T-cell (primary cell): ENCODE measurements at regions not wholly inside any gene's neighbourhood (a gene's known extent, or its start where the extent isn't known, plus 50 kb on each side); places are given as distances from the start of the nearest gene placed in this dataset.
"Not testable (repeated sequence)": the region's sequence is repeated elsewhere in the genome, so short reads cannot be mapped to it uniquely, and the experiment has no call there.

Source experiments
- ATAC-seq, 4 experiments: fragments of 200-7000 bp in 3 of 4; fragments of 150-1000 bp in 1 of 4; cut with Tn5 transposase; replicated peaks in 1 of 4; 1 replicate in 3 of 4; 2 replicates in 1 of 4; pipeline ENCODE4 v1.10.0; 2021; ENCODE audit warnings: moderate library complexity in 3 of 4, mild to moderate bottlenecking in 2 of 4, moderate number of reproducible peaks in 1 of 4
- CTCF ChIA-PET, 2 donors: fragments of 300-600 bp; sonication (Branson Sonifier 250); formaldehyde crosslinking; loops; one replicate each; lab custom pipeline; 2022; ENCODE audit warnings: antibody characterized with exemption in 2 of 2; lab: Charles Lee
- POLR2A ChIA-PET, 2 donors: fragments of 300-600 bp; sonication (Branson Sonifier 250); formaldehyde crosslinking; loops; one replicate each; lab custom pipeline; 2022; ENCODE audit warnings: antibody characterized with exemption in 2 of 2; lab: Charles Lee
- DNase-seq, 35 experiments: peaks; one replicate each; pipeline versions ENCODE4 v3.0.0 to v3.0.0-alpha.2; 2013 to 2023
- H3K27ac ChIP-seq: one replicate; pipeline ENCODE4 v1.5.1; 2013; ENCODE audit warnings: low read length
- H3K27me3 ChIP-seq, 2 experiments: replicated peaks in 1 of 2; 1 replicate in 1 of 2; 2 replicates in 1 of 2; pipeline versions ENCODE4 v1.6.1 to v1.7.0; 2013; ENCODE audit warnings: low read length in 1 of 2, mixed read lengths in 1 of 2; ENCODE audit not compliant: control insufficient read depth in 2 of 2, insufficient read depth in 2 of 2; ENCODE audit errors: extremely low read depth in 1 of 2
- H3K36me3 ChIP-seq, 2 donors: 1 replicate in 1 of 2; 2 replicates in 1 of 2; pipeline versions ENCODE4 v1.6.1 to v1.7.0; 2013; ENCODE audit warnings: low read length in 1 of 2; ENCODE audit not compliant: control insufficient read depth in 2 of 2, insufficient read depth in 1 of 2; ENCODE audit errors: extremely low read depth in 1 of 2
- H3K4me1 ChIP-seq, 2 experiments: 1 replicate in 1 of 2; 2 replicates in 1 of 2; pipeline versions ENCODE4 v1.6.1 to v1.7.0; 2013; ENCODE audit warnings: low read length in 2 of 2, mixed read lengths in 1 of 2; ENCODE audit not compliant: insufficient read depth in 2 of 2, control insufficient read depth in 1 of 2; ENCODE audit errors: extremely low read depth in 1 of 2
- H3K4me3 ChIP-seq, 2 donors: 1 replicate in 1 of 2; 2 replicates in 1 of 2; pipeline versions ENCODE4 v1.5.1 to v1.7.0; 2013; ENCODE audit warnings: mild to moderate bottlenecking in 2 of 2, low read length in 1 of 2, moderate library complexity in 1 of 2; ENCODE audit not compliant: control insufficient read depth in 1 of 2; ENCODE audit errors: extremely low read depth in 1 of 2
- H3K9me3 ChIP-seq: 2 replicates; pipeline ENCODE4 v1.7.0; 2013
- H3K27ac Mint-ChIP-seq, 2 donors: one replicate each; pipeline ENCODE4 v1.8.0; 2020 to 2021; ENCODE audit warnings: mild to moderate bottlenecking in 2 of 2, mixed read lengths in 2 of 2
- H3K27me3 Mint-ChIP-seq, 2 donors: one replicate each; pipeline ENCODE4 v1.8.0; 2021 to 2022; ENCODE audit warnings: mixed read lengths in 2 of 2
- H3K36me3 Mint-ChIP-seq: one replicate; pipeline ENCODE4 v1.8.0; 2021; ENCODE audit warnings: mixed read lengths
- H3K4me1 Mint-ChIP-seq, 3 donors: one replicate each; pipeline ENCODE4 v1.8.0; 2020 to 2022; ENCODE audit warnings: mixed read lengths in 3 of 3, mild to moderate bottlenecking in 1 of 3
- H3K4me3 Mint-ChIP-seq, 3 donors: one replicate each; pipeline ENCODE4 v1.8.0; 2020 to 2022; ENCODE audit warnings: mild to moderate bottlenecking in 3 of 3, mixed read lengths in 3 of 3, moderate library complexity in 3 of 3
- H3K9me3 Mint-ChIP-seq, 3 donors: one replicate each; pipeline ENCODE4 v1.8.0; 2020 to 2022; ENCODE audit warnings: mixed read lengths in 3 of 3
- WGBS: methylation state at CpG from one replicate; pipeline ENCODE4 v1.1.5; 2013; ENCODE audit warnings: missing lambda C conversion rate; ENCODE audit not compliant: insufficient coverage; 5-methylcytosine and 5-hydroxymethylcytosine counted together

- WGBS, result no CpG with 5 or more reads among the region's 2 CpGs
Observed at GRCh38 chr4:30208731-30209435, 511.3 kb upstream of the PCDH7 start.

GRCh38 chr4:30215973-30216372 lies 504.2 kb upstream of the PCDH7 start:
- H3K9me3 ChIP-seq, H3K27ac Mint-ChIP-seq: not testable (repeated sequence)
- peaks cover 20 to 54% (median 30%) of the 10 kb centered on the region in 3 donors for H3K9me3 Mint-ChIP-seq

More at GRCh38 chr4:30208731-30209435, 511.3 kb upstream of the PCDH7 start:
- H3K4me3 ChIP-seq, result no peak overlapping the region
- H3K4me1 Mint-ChIP-seq, result no peaks in the 10 kb centered on the region
- ChIA-PET CTCF (no interaction called here), POLR2A (no interaction called here)
- no peak for DNase-seq
- H3K27me3 Mint-ChIP-seq, result no peaks in the 10 kb centered on the region
- no peak overlapping the region for H3K4me3 Mint-ChIP-seq
- no peaks in the 10 kb centered on the region for H3K9me3 ChIP-seq
- H3K36me3 Mint-ChIP-seq, result no peaks in the 10 kb centered on the region
- H3K9me3 Mint-ChIP-seq, result peaks cover 3 to 25% (median 20%) of the 10 kb centered on the region in 3 donors
- no peak overlapping the region for H3K27ac Mint-ChIP-seq
- ATAC-seq, result no peak
- H3K4me1 ChIP-seq, result no peaks in the 10 kb centered on the region
- no peak overlapping the region for H3K27ac ChIP-seq
- no peaks in the 10 kb centered on the region for H3K27me3 ChIP-seq
- no peaks in the 10 kb centered on the region for H3K36me3 ChIP-seq

GRCh38 chr4:30245140-30245539 lies 475.0 kb upstream of the PCDH7 start:
- POLR2A ChIA-PET, result no interaction called here
- Mint-ChIP-seq H3K4me1 (no peaks in the 10 kb centered on the region), H3K9me3 (peaks cover 9 to 36% (median 34%) of the 10 kb centered on the region in 3 donors), H3K27me3 (no peaks in the 10 kb centered on the region), H3K4me3 (no peak overlapping the region), H3K36me3 (no peaks in the 10 kb centered on the region), H3K27ac (no peak overlapping the region)
- no peak overlapping the region for H3K27ac ChIP-seq
- H3K36me3 ChIP-seq, result no peaks in the 10 kb centered on the region
- no peak for ATAC-seq
- no peaks in the 10 kb centered on the region for H3K27me3 ChIP-seq
- H3K4me1 ChIP-seq, result no peaks in the 10 kb centered on the region
- H3K9me3 ChIP-seq, result peaks cover 2% of the 10 kb centered on the region
- CTCF ChIA-PET, result interaction anchor here in 1 of 2 donors (1.1 kb wide), 1 partner anchor 15 kb away, joined by 3 read pairs; no protein-coding TSS in a partner anchor
- H3K4me3 ChIP-seq, result no peak overlapping the region
- DNase-seq, result no peak

More at GRCh38 chr4:30215973-30216372, 504.2 kb upstream of the PCDH7 start:
- H3K27me3 ChIP-seq, DNase-seq, ATAC-seq, H3K27me3 Mint-ChIP-seq, CTCF ChIA-PET, POLR2A ChIA-PET, H3K4me1 ChIP-seq, H3K4me1 Mint-ChIP-seq, H3K36me3 Mint-ChIP-seq, H3K4me3 Mint-ChIP-seq, H3K27ac ChIP-seq, H3K4me3 ChIP-seq, H3K36me3 ChIP-seq: not testable (repeated sequence)
- whole genome bisulfite sequencing, result no CpG with 5 or more reads among the region's 4 CpGs

GRCh38 chr4:30256116-30256832 lies 463.9 kb upstream of the PCDH7 start:
- no peaks in the 10 kb centered on the region for H3K4me1 ChIP-seq
- H3K36me3 ChIP-seq, result no peaks in the 10 kb centered on the region
- Mint-ChIP-seq H3K27ac (no peak overlapping the region), H3K27me3 (no peaks in the 10 kb centered on the region), H3K36me3 (no peaks in the 10 kb centered on the region), H3K9me3 (peaks cover 13 to 21% (median 16%) of the 10 kb centered on the region in 3 donors), H3K4me3 (no peak overlapping the region), H3K4me1 (no peaks in the 10 kb centered on the region)
- POLR2A ChIA-PET, result no interaction called here
- no peaks in the 10 kb centered on the region for H3K27me3 ChIP-seq
- WGBS, result 60% methylated on average over 1 of the region's 3 CpGs
- ATAC-seq (no peak), DNase-seq (no peak)
- no peak overlapping the region for H3K27ac ChIP-seq
- H3K4me3 ChIP-seq, result no peak overlapping the region
- peaks cover 7% of the 10 kb centered on the region for H3K9me3 ChIP-seq
- CTCF ChIA-PET, result no interaction called here

- no peaks in the 10 kb centered on the region for H3K36me3 ChIP-seq
- no peaks in the 10 kb centered on the region for H3K27me3 ChIP-seq
- Mint-ChIP-seq H3K4me3 (no peak overlapping the region), H3K36me3 (no peaks in the 10 kb centered on the region), H3K9me3 (peaks cover 3 to 12% (median 10%) of the 10 kb centered on the region in 3 donors), H3K27ac (no peak overlapping the region), H3K27me3 (no peaks in the 10 kb centered on the region), H3K4me1 (no peaks in the 10 kb centered on the region)
- no peaks in the 10 kb centered on the region for H3K4me1 ChIP-seq
- POLR2A ChIA-PET, result no interaction called here
- ATAC-seq, result no peak
- CTCF ChIA-PET, result no interaction called here
- H3K9me3 ChIP-seq, result peaks cover 7% of the 10 kb centered on the region
- no CpG with 5 or more reads among the region's 3 CpGs for WGBS
- H3K4me3 ChIP-seq, result no peak overlapping the region
- no peak overlapping the region for H3K27ac ChIP-seq
- DNase-seq, result no peak
Observed at GRCh38 chr4:30258949-30259348, 461.2 kb upstream of the PCDH7 start.

- ChIA-PET POLR2A (no interaction called here), CTCF (no interaction called here)
- Histone ChIP-seq H3K27ac (no peak overlapping the region), H3K27me3 (no peaks in the 10 kb centered on the region), H3K36me3 (no peaks in the 10 kb centered on the region), H3K4me1 (no peaks in the 10 kb centered on the region), H3K9me3 (peaks cover 7% of the 10 kb centered on the region), H3K4me3 (no peak overlapping the region)
- H3K36me3 Mint-ChIP-seq, result no peaks in the 10 kb centered on the region
- DNase-seq (no peak), ATAC-seq (no peak)
- no peak overlapping the region for H3K4me3 Mint-ChIP-seq
- no peak overlapping the region for H3K27ac Mint-ChIP-seq
- no peaks in the 10 kb centered on the region for H3K4me1 Mint-ChIP-seq
- no CpG with 5 or more reads among the region's 2 CpGs for WGBS
- H3K27me3 Mint-ChIP-seq, result no peaks in the 10 kb centered on the region
- H3K9me3 Mint-ChIP-seq, result peaks cover 4 to 6% (median 4%) of the 10 kb centered on the region in 3 donors
Observed at GRCh38 chr4:30262379-30262778, 457.8 kb upstream of the PCDH7 start.
